ENCODE measurements at regions not wholly inside any gene's neighbourhood (a gene's known extent, or its start where the extent isn't known, plus 50 kb on each side); places are given as distances from the start of the nearest gene placed in this dataset.

DNA sequence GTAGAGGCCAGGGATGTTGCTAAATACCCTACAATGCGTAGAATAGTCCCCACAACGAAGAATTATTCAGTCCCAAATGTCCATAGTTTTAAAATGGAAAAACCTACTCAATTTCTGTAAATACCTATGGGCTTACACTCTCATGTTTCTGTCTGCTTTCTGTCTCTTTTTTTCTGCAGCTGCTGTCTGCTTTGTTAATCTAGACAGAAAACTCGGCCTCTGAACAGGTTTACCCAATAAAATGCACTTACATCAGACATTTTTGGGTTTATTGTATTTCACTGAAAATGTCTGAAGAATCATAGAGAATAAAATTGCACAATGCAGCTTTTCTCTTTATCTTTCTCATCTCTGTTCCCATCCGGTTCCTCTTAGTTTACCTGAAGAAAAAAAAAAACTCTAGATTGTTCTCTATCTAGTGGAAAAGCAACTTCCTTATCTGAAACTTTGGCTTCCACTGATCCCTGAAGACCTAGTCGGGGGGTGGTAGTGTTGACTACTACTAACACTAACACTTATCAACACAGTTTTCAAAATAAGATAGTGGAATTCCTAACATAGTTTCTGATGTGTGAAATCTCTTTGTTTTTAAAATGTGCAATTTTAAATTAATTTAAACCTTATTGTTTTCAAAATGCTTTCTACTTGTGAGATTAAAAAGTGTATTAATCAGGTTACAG is 76.9 kb upstream of the CCDC190 start:
- TF ChIP-seq, protein P1, sequence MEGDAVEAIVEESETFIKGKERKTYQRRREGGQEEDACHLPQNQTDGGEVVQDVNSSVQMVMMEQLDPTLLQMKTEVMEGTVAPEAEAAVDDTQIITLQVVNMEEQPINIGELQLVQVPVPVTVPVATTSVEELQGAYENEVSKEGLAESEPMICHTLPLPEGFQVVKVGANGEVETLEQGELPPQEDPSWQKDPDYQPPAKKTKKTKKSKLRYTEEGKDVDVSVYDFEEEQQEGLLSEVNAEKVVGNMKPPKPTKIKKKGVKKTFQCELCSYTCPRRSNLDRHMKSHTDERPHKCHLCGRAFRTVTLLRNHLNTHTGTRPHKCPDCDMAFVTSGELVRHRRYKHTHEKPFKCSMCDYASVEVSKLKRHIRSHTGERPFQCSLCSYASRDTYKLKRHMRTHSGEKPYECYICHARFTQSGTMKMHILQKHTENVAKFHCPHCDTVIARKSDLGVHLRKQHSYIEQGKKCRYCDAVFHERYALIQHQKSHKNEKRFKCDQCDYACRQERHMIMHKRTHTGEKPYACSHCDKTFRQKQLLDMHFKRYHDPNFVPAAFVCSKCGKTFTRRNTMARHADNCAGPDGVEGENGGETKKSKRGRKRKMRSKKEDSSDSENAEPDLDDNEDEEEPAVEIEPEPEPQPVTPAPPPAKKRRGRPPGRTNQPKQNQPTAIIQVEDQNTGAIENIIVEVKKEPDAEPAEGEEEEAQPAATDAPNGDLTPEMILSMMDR (IDR thresholded peaks at IDR 0.05; ENCODE audit: low read depth, low read length): no peak
- DNase-seq (ENCODE audit: extremely low read depth, low read depth): no peak

- TF ChIP-seq, protein P1 (IDR thresholded peaks at IDR 0.05; ENCODE audit: low read depth, low read length): no peak
- DNase-seq (ENCODE audit: extremely low read depth, low read depth): no peak
Measured at GRCh38 chr1:162930976-162931560, 70.1 kb upstream of the CCDC190 start.

- TF ChIP-seq, protein P1 (IDR thresholded peaks at IDR 0.05; ENCODE audit: low read depth, low read length): no peak
- DNase-seq (ENCODE audit: extremely low read depth, low read depth): no peak
Measured at GRCh38 chr1:162930532-162930931, 69.6 kb upstream of the CCDC190 start.

DNA sequence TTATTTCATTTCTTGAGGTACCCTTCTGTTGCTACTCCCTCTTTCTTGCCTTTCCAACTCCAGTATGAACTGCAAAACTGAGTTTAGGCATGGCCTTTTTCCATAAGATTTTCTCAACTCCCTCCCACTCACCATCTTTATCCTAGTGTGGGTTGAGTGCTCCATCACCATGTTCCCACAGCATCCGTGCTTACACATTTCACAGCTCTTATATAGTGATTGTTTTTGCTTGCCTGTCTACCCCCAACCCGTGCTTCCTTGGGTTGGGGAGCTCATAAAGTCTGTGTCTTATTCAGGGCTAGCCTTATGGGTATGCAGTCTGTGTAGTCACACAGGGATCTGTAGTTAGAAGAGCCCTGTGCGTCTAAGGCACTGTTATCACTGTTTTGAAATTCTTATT is 68.2 kb upstream of the CCDC190 start:
- TF ChIP-seq, protein P1 (IDR thresholded peaks at IDR 0.05; ENCODE audit: low read depth, low read length): no peak
- no peak for DNase-seq (ENCODE audit: extremely low read depth, low read depth)

GRCh38 chr1:162928141-162928540 is 67.2 kb upstream of the CCDC190 start:
- DNase-seq (ENCODE audit: extremely low read depth, low read depth): no peak
- TF ChIP-seq, protein P1 (IDR thresholded peaks at IDR 0.05; ENCODE audit: low read depth, low read length): no peak

DNA sequence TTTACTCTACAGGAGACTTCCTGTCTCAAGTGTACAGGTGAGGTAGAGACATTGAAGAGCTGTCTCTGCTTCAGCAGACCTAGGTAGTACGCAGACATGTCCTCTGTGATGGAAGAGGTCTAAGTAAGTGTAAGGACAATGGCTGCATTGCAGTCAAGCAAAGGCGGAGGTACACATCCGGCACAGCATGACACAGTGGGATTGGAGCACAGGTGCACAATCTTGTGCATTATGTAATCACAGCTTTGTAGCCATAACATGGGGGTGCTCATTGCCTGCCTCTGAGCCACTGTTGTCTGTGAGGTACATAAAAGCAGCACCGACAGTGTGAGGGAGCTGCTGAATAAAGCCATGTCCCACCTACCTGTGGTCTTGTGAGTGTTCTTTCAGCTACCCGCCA is 66.4 kb upstream of the CCDC190 start:
- TF ChIP-seq, protein P1 (IDR thresholded peaks at IDR 0.05; ENCODE audit: low read depth, low read length): no peak
- DNase-seq (ENCODE audit: extremely low read depth, low read depth): no peak

- DNase-seq (ENCODE audit: extremely low read depth, low read depth): no peak
- TF ChIP-seq, protein P1 (IDR thresholded peaks at IDR 0.05; ENCODE audit: low read depth, low read length): no peak
Measured at GRCh38 chr1:162926906-162927305, 65.9 kb upstream of the CCDC190 start.

Data from AG09319 (cell line).